Nephron (organoid): ENCODE measurements at regions not wholly inside any gene's neighbourhood (a gene's known extent, or its start where the extent isn't known, plus 50 kb on each side); places are given as distances from the start of the nearest gene placed in this dataset.

ENCODE experiments used
- H3K27ac Mint-ChIP-seq, 3 experiments: 2 replicates each; pipeline ENCODE4 v1.8.0; 2020; ENCODE audit warnings: mixed read lengths in 3 of 3, mild to moderate bottlenecking in 2 of 3, moderate library complexity in 1 of 3
- H3K27me3 Mint-ChIP-seq: 2 replicates; pipeline ENCODE4 v1.8.0; 2021; ENCODE audit warnings: low read depth, mild to moderate bottlenecking, moderate library complexity, mixed read lengths
- H3K36me3 Mint-ChIP-seq: 2 replicates; pipeline ENCODE4 v1.8.0; 2020; ENCODE audit warnings: low read depth, mixed read lengths
- H3K4me1 Mint-ChIP-seq: 2 replicates; pipeline ENCODE4 v1.8.0; 2020; ENCODE audit warnings: mixed read lengths
- H3K4me3 Mint-ChIP-seq, 3 experiments: 2 replicates each; pipeline ENCODE4 v1.8.0; 2020; ENCODE audit warnings: mild to moderate bottlenecking in 3 of 3, mixed read lengths in 3 of 3, moderate library complexity in 2 of 3
- H3K9me3 Mint-ChIP-seq: 2 replicates; pipeline ENCODE4 v1.8.0; 2020; ENCODE audit warnings: mixed read lengths
- CTCF ChIP-seq, 3 experiments: fragments of 200-600 bp; sonication (generic); IDR thresholded peaks; one replicate each; pipeline ENCODE4 v1.5.0; 2021; ENCODE audit warnings: antibody characterized with exemption in 3 of 3; ENCODE audit not compliant: unreplicated experiment in 3 of 3

- peaks cover 14% of the 10 kb centered on the region for H3K9me3 Mint-ChIP-seq
- H3K36me3 Mint-ChIP-seq: no peaks in the 10 kb centered on the region
- H3K27me3 Mint-ChIP-seq: no peaks in the 10 kb centered on the region
- no peak for TF ChIP-seq CTCF (IDR thresholded peaks at IDR 0.05; ENCODE audit: unreplicated experiment in 3 of 3)
- no peak overlapping the region for H3K4me3 Mint-ChIP-seq
- H3K27ac Mint-ChIP-seq: no peak overlapping the region
- no peaks in the 10 kb centered on the region for H3K4me1 Mint-ChIP-seq
Measured at GRCh38 chrX:21056622-21057021, 317.6 kb upstream of the CNKSR2 start.

GRCh38 chrX:21047034-21047455 is 327.2 kb upstream of the CNKSR2 start:
- Mint-ChIP-seq H3K9me3 (no peaks in the 10 kb centered on the region), H3K27me3 (no peaks in the 10 kb centered on the region), H3K36me3 (no peaks in the 10 kb centered on the region), H3K4me1 (no peaks in the 10 kb centered on the region), H3K4me3 (no peak overlapping the region), H3K27ac (no peak overlapping the region)
- no peak for TF ChIP-seq CTCF (IDR thresholded peaks at IDR 0.05; ENCODE audit: unreplicated experiment in 3 of 3)

- Mint-ChIP-seq H3K27ac (no peak overlapping the region), H3K36me3 (no peaks in the 10 kb centered on the region), H3K9me3 (peaks cover 4% of the 10 kb centered on the region), H3K4me3 (no peak overlapping the region), H3K27me3 (peaks cover 3% of the 10 kb centered on the region), H3K4me1 (no peaks in the 10 kb centered on the region)
- no peak for TF ChIP-seq CTCF (IDR thresholded peaks at IDR 0.05; ENCODE audit: unreplicated experiment in 3 of 3)
Measured at GRCh38 chrX:21014326-21014725, 359.9 kb upstream of the CNKSR2 start.

GRCh38 chrX:21004835-21005234 is 369.4 kb upstream of the CNKSR2 start:
- H3K27ac Mint-ChIP-seq: no peak overlapping the region
- H3K9me3 Mint-ChIP-seq: no peaks in the 10 kb centered on the region
- no peaks in the 10 kb centered on the region for H3K27me3 Mint-ChIP-seq
- H3K4me3 Mint-ChIP-seq: no peak overlapping the region
- TF ChIP-seq CTCF (IDR thresholded peaks at IDR 0.05; ENCODE audit: unreplicated experiment in 3 of 3): no peak
- no peaks in the 10 kb centered on the region for H3K36me3 Mint-ChIP-seq
- H3K4me1 Mint-ChIP-seq: no peaks in the 10 kb centered on the region

- Mint-ChIP-seq H3K4me1 (no peaks in the 10 kb centered on the region), H3K4me3 (no peak overlapping the region), H3K27ac (no peak overlapping the region), H3K27me3 (no peaks in the 10 kb centered on the region), H3K9me3 (peaks cover 4% of the 10 kb centered on the region), H3K36me3 (no peaks in the 10 kb centered on the region)
- TF ChIP-seq CTCF (IDR thresholded peaks at IDR 0.05; ENCODE audit: unreplicated experiment in 3 of 3): no peak
Measured at GRCh38 chrX:20995829-20996228, 378.4 kb upstream of the CNKSR2 start.

GRCh38 chrX:20989361-20989760 is 384.9 kb upstream of the CNKSR2 start:
- TF ChIP-seq CTCF (IDR thresholded peaks at IDR 0.05; ENCODE audit: unreplicated experiment in 3 of 3): no peak
- Mint-ChIP-seq H3K4me1 (no peaks in the 10 kb centered on the region), H3K36me3 (no peaks in the 10 kb centered on the region), H3K4me3 (no peak overlapping the region), H3K27ac (no peak overlapping the region), H3K27me3 (no peaks in the 10 kb centered on the region), H3K9me3 (peaks cover 4% of the 10 kb centered on the region)
